Smooth muscle cell (in vitro differentiated cells): ENCODE measurements at regions not wholly inside any gene's neighbourhood (a gene's known extent, or its start where the extent isn't known, plus 50 kb on each side); places are given as distances from the start of the nearest gene placed in this dataset.

Experiments used
- DNase-seq: peaks from one replicate; lab custom pipeline; 2025; ENCODE audit not compliant: unreplicated experiment; lab: John Stamatoyannopoulos, UW
- H2AFZ ChIP-seq: fragments of 200-600 bp; sonication (generic); 2 replicates; pipeline ENCODE4 v1.6.0; 2016; ENCODE audit warnings: antibody characterized with exemption, low read depth, mild to moderate bottlenecking
- H3F3A ChIP-seq: fragments of 200-600 bp; sonication (generic); 2 replicates; pipeline ENCODE4 v1.6.0; 2017; ENCODE audit warnings: antibody characterized with exemption, low read depth
- H3K27ac ChIP-seq: fragments of 200-600 bp; sonication (generic); 2 replicates; pipeline ENCODE4 v1.5.1; 2016; ENCODE audit warnings: low read depth, mild to moderate bottlenecking
- H3K27me3 ChIP-seq: fragments of 200-600 bp; sonication (generic); 2 replicates; pipeline ENCODE4 v1.6.1; 2016; ENCODE audit warnings: low read depth, mild to moderate bottlenecking
- H3K36me3 ChIP-seq: fragments of 200-600 bp; sonication (generic); 2 replicates; pipeline ENCODE4 v1.5.1; 2016; ENCODE audit warnings: low read depth
- H3K4me1 ChIP-seq: fragments of 200-600 bp; sonication (generic); 2 replicates; pipeline ENCODE4 v1.5.1; 2016; ENCODE audit warnings: low read depth
- H3K4me2 ChIP-seq: fragments of 200-600 bp; sonication (generic); 2 replicates; pipeline ENCODE4 v1.6.0; 2016; ENCODE audit warnings: mild to moderate bottlenecking
- H3K4me3 ChIP-seq: fragments of 200-600 bp; sonication (generic); 2 replicates; pipeline ENCODE4 v1.5.1; 2016; ENCODE audit warnings: mild to moderate bottlenecking
- H3K79me2 ChIP-seq: fragments of 200-600 bp; sonication (generic); 2 replicates; pipeline ENCODE4 v1.6.0; 2016; ENCODE audit warnings: low read depth, mild to moderate bottlenecking
- H3K9ac ChIP-seq: fragments of 200-600 bp; sonication (generic); 2 replicates; pipeline ENCODE4 v1.6.0; 2016; ENCODE audit warnings: low read depth
- H3K9me3 ChIP-seq: fragments of 200-600 bp; sonication (generic); replicated peaks from 2 replicates; pipeline ENCODE4 v1.5.1; 2016; ENCODE audit warnings: low read depth
- H4K20me1 ChIP-seq: fragments of 200-600 bp; sonication (generic); 2 replicates; pipeline ENCODE4 v1.6.0; 2016; ENCODE audit warnings: low read depth
- CTCF ChIP-seq: fragments of 200-600 bp; sonication (generic); IDR thresholded peaks from 2 replicates; pipeline ENCODE4 v1.5.1; 2017; ENCODE audit warnings: borderline replicate concordance, mild to moderate bottlenecking, antibody characterized with exemption; ENCODE audit not compliant: insufficient read depth, poor library complexity, severe bottlenecking
- WGBS: methylation state at CpG from one replicate; pipeline ENCODE4 v1.1.7; 2016; ENCODE audit warnings: low lambda C conversion rate; 5-methylcytosine and 5-hydroxymethylcytosine counted together

DNA sequence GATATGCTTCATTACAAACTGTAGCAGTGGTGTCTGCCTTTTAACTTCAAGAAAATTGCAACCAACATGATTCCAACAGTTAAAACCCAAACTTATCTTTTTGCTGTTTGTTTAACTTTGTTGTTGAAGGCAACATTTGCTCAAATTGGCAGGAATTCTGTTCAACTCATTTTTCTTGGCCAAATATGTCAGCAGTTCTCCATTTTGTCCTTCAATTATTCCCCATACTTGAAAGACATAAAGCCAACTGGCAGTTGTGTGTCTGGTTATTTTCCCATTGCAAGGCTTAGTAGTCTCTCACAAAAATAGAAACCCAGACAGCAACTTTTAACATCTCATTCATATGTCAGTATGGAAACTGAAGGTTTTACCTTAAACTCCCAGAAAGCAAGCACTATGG lies 146.3 kb downstream of the LRIG3 start:
- Histone ChIP-seq H3K27ac (no peak overlapping the region), H3K79me2 (no peaks in the 10 kb centered on the region), H4K20me1 (no peaks in the 10 kb centered on the region), H3K9me3 (no peaks in the 10 kb centered on the region), H2AFZ (peak overlapping the region; percentile 28), H3K27me3 (no peaks in the 10 kb centered on the region), H3K4me1 (no peaks in the 10 kb centered on the region), H3K9ac (no peak overlapping the region), H3K4me3 (no peak overlapping the region), H3K4me2 (no peak overlapping the region), H3F3A (no peaks in the 10 kb centered on the region), H3K36me3 (no peaks in the 10 kb centered on the region)
- DNase-seq: no peak
- TF ChIP-seq CTCF: no peak

- H3K4me3 ChIP-seq: no peak overlapping the region
- H3K27me3 ChIP-seq: no peaks in the 10 kb centered on the region
Observed at GRCh38 chr12:58774731-58775130, 145.6 kb downstream of the LRIG3 start.

DNA sequence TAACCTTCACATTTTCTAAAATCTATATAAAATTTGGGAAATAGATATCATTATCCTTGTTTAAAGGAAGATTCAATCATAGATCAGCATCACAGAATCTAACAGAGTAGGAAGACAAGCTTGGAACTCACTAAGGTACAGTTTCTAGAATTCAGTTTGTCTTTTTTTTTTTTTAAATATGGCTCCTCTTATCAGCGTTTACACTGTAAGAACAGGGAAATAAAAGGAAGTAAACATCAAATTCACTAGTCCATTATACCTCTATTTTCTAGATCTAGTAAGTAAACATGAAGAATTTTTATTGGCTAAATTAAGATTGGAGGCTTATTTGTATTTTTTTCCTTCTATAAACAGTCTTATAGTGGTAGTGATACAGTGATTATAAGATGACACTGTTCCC lies 144.9 kb downstream of the LRIG3 start:
- no peak overlapping the region for H3K4me2 ChIP-seq
- no peak for TF ChIP-seq CTCF
- no peak overlapping the region for H3K27ac ChIP-seq
- H3K9me3 ChIP-seq: no peaks in the 10 kb centered on the region
- no peak overlapping the region for H3K9ac ChIP-seq
- no peaks in the 10 kb centered on the region for H3K79me2 ChIP-seq
- no peaks in the 10 kb centered on the region for H3F3A ChIP-seq
- no peaks in the 10 kb centered on the region for H4K20me1 ChIP-seq
- no peaks in the 10 kb centered on the region for H3K36me3 ChIP-seq
- no peaks in the 10 kb centered on the region for H3K4me1 ChIP-seq
- H2AFZ ChIP-seq: no peak overlapping the region
- WGBS: 93% methylated on average over 1 of the region's 1 CpG
- no peak overlapping the region for H3K4me3 ChIP-seq
- no peak for DNase-seq
- H3K27me3 ChIP-seq: no peaks in the 10 kb centered on the region

More at GRCh38 chr12:58774731-58775130, 145.6 kb downstream of the LRIG3 start:
- H3K4me1 ChIP-seq: no peaks in the 10 kb centered on the region
- no peaks in the 10 kb centered on the region for H3F3A ChIP-seq
- no peak overlapping the region for H2AFZ ChIP-seq
- no peaks in the 10 kb centered on the region for H3K36me3 ChIP-seq
- no peak overlapping the region for H3K27ac ChIP-seq
- no peaks in the 10 kb centered on the region for H4K20me1 ChIP-seq
- 93% methylated on average over 2 of the region's 2 CpGs for WGBS
- no peak overlapping the region for H3K9ac ChIP-seq
- no peak for TF ChIP-seq CTCF
- H3K9me3 ChIP-seq: no peaks in the 10 kb centered on the region
- no peaks in the 10 kb centered on the region for H3K79me2 ChIP-seq
- no peak for DNase-seq
- no peak overlapping the region for H3K4me2 ChIP-seq

GRCh38 chr12:58776144-58776543 lies 144.2 kb downstream of the LRIG3 start:
- H3K4me2 ChIP-seq: no peak overlapping the region

More at GRCh38 chr12:58776144-58776543, 144.2 kb downstream of the LRIG3 start:
- Histone ChIP-seq H2AFZ (no peak overlapping the region), H3K27me3 (no peaks in the 10 kb centered on the region), H3K4me1 (no peaks in the 10 kb centered on the region), H3K4me3 (no peak overlapping the region), H3K36me3 (no peaks in the 10 kb centered on the region), H3K9ac (no peak overlapping the region), H3K27ac (no peak overlapping the region), H3F3A (no peaks in the 10 kb centered on the region), H3K9me3 (no peaks in the 10 kb centered on the region), H4K20me1 (no peaks in the 10 kb centered on the region), H3K79me2 (no peaks in the 10 kb centered on the region)
- no peak for TF ChIP-seq CTCF
- no peak for DNase-seq
